HG02678 (cell line): ENCODE measurements at regions not wholly inside any gene's neighbourhood (a gene's known extent, or its start where the extent isn't known, plus 50 kb on each side); places are given as distances from the start of the nearest gene placed in this dataset.

Experiments
- ATAC-seq: cut with Tn5 transposase; IDR thresholded peaks from one replicate; pipeline ENCODE4 v1.9.1; 2021; ENCODE audit warnings: mild to moderate bottlenecking, moderate library complexity; ENCODE audit not compliant: unreplicated experiment

DNA sequence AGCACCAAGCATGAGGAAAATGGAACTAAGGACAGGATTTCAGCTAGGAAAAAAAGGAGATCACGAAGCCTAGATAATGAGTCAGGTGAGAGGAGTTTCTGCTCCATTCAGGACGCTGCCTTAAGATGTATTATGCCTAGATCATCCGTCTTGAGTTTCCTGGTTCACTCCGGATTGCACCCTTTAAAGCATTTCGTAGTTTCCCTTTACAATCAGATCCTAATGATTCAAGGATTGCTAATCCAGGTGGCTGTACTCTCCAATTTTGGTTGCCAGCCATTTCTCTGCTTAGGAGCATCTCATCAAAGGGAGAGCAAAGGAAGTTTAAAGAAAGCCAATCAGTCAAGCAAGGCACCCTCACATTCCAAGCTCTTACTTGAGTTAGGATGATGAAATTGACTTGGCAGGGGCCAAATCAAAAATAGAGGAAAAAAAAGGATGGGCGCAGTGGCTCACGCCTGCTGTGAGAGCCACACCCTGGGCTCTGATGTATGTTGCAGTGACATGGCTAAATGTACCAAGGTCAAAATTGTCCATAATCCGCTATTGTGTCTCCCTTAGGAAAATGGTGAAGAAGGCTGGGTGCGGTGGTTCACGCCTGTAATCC is 156.9 kb upstream of the SOD1 start:
- ATAC-seq, result no peak

DNA sequence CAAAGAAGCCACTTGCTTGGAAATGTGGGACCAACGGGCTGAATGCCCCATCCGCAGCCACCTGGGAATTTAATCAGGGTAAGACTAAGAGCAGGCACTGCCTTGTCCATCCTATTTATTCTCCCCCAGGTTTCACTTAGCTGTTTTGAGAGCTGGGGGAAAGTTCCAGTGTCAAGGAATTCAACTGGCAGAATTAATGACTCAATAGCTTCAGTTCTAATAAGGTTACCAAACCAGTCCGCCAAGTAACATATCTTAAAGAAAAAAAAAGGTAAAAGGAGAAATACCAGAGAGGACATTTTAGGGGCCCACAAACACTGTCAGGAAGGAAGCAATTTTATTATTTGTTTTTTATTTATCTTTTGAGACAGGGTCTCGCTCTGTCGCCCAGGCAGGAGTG is 157.6 kb upstream of the SOD1 start:
- ATAC-seq, result no peak

DNA sequence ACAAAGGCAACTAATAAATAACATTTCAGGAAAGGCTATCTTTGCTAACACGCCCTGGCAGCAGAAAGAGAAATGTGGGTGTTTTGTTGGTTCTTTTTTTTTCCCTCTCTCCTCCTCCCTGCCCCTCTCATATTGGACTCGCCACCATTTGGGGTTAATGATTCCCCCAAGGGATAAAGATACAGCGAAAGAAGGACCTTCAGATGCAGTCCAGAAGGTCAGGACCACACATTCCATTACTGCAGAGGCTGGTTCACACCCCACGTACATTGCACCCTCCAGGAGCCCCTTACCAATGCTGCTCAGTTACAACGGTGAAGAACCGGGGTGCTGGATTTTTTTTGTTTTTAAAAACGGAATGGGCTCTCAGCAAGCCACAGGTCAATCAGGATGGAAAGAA is 156.9 kb upstream of the TIAM1 start:
- ATAC-seq, result no peak

DNA sequence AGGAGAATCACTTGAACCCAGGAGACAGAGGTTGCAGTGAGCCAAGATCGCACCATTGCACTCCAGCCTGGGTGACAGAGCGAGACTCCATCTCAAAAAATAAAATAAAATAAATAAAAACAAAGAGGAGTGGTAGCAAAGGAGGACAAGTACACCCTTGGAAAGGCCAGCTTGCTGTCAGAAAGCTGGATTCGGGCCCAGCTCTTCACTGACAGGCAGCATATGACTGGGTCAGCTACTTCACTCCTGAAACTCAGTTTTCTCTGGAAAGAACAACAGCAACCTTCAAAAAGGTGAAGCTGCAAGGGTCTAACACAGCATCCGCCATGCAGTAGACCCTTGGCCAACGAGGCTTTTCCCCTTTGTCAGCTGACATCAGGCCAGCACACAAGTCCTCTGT is 156.0 kb upstream of the TIAM1 start:
- ATAC-seq, result no peak

DNA sequence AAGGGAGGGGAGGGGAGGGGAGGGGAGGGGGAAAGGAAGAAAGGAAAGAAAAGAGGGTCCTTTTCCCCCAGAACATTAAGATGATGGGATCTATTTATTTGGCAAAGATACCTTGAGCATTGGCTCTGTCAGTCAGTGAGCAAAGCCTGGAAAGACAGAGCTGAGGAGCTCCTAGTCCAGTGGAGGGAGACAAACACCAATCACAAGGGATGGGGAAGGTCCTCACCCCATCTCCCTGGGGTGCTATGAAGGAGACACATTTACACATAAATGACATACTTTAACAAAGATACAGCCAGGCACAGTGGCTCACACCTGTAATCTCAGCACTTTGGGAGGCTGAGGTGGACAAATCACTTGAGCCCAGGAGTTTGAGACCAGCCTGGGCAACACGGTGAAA is 154.9 kb upstream of the TIAM1 start:
- no peak for ATAC-seq

DNA sequence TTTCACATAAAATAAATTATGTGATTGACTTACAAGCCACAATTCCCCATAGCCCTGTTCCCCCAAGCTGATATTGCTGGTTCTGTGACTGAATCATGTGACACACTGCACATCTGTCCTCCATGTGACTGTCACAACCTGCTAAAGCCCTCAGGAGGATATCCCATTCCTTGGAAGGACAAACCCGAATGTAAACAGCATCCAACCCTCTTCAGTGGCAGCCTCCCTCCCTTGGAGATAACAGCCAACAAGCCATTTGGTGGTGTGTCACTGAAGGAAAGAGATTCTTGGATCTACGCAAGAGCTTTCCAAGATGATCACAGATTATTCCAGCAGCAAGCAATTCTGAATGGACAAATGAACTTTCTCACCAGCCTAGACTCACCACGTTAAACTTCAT is 153.9 kb upstream of the TIAM1 start:
- ATAC-seq, result no peak

DNA sequence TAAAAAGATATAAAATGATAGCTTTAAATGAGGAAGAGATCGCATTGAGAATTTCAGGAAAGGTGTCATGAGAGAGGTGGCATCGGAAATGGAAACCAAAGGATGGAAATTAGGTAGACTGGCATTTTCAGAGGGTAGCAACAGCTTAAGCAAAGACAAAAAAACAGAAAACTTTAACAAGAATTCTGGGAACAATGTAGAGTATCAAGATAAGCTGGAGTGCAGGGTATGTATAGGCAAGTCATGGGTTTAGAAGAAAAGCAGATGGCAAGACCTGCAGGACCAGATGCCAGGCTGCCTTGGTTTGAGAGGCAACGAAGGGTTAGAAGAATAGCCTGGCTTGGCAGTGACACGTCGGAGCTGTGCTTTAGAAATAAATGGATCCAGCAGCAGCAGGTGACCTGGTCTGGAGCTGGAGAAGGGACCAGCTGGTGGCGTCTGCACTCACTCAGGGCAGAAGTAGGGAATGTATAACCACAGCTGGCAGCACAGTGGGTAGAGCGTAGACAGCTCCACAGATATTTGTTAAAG is 149.4 kb upstream of the TIAM1 start:
- no peak for ATAC-seq

DNA sequence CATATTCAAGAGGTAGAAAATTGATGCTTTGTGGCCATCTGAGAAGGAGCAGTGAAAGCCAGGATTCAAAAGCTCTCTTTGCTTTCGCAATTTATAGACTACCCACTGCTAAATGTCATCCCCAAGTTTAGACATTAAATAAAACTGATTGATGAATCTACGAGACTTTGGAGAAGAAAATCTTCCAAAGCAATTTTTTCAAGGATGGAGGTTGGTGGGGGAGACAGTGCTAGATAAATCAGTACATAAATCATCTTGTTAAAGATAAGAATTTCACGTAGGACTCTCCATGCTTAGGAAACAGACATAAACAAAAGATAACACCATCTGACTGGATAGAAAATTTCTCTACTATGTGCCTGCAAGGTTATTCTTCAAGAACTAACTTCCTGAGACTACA is 147.6 kb upstream of the TIAM1 start:
- ATAC-seq, result no peak

DNA sequence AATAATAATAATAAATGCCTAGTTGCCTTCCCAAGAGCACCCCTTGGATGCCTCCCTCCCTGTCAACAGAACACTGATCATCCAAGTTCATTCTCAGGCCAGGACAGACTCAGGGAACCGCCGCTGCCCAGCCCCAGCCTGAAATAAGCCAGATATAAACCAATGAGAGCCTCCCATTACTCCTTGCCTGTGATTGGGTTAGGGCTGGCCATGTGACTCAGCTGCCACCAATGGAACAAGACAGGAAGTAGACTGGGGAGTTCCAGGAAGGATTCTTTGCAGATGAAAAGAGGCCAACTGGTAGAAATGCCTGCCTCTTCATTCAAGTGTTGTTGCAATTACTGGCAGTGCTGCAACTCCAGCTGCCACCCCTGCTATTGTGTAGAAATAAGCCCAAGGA is 146.4 kb upstream of the TIAM1 start:
- ATAC-seq, result no peak

DNA sequence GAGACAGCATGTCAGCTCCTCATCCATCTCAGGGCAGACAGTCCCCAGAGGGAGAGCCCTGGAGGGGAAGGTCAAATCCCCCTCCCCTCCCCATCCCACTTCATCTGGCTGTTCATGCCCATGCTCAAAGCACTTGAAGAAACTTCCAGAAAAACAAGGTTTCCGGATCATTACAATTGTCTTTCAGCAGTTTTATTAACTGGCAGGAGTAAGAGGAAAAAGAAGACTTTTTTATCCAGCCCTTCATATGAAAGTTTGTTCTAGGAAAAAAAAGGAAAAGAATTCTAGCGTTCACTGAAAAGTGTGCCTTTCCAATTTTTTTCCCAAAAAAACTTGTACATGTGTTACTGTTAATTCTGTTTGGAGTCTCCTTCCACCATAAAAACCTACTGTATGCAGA is 145.7 kb upstream of the TIAM1 start:
- ATAC-seq, result no peak

DNA sequence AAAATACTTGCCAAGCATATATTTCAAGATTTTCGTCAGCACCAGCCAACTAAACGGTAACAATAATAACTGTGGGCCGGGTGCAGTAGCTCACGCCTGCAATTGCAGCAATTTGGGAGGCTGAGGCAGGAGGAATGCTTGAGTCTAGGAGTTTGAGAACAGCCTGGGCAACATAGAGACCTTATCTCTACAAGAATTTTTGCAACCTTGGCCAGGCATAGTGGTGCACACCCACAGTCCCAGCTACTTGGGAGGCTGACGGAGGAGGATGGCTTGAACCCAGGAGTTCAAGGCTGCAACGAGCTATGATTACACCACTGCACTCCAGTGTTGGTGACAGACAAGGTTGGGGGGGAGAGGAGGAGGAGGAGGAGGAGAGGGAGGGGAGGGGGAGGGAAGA is 145.0 kb upstream of the TIAM1 start:
- no peak for ATAC-seq

DNA sequence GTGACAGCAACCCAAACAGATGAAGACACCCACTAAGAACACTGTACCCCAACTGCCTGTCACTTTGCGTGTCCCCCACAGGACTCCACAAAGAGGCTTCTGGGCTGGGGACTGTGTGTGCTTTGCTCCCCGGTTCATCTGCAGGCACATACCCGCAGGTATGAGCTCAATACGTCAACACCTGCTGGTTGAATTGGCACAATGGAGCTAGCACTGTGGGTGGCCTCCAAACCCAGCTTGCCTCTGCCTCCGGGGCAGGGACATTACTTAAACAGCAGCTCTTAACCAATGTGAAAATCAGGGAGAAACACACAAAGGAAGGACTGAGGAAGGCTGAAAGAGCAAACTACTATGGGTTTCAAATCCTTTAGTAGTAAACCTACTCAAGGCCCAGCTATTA is 140.2 kb upstream of the TIAM1 start:
- ATAC-seq, result no peak

DNA sequence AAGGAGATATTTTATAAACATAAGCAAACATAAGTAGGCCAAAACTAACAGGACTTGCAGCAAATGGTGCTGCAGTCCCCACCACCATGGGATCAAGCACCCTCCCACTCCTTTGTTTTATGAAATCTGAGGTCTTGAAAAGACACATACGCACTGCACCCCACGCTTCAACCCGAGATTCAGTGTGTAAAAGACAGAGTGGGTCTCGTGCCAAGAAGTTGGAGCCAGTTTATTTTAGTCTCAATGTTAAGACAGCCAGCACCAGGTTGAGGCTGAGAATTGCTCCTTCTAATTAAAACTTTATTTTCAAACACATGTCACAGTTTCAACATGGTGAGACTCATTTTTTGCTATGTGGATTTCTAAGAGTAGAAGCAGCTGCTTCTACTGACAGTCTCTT is 139.1 kb upstream of the TIAM1 start:
- no peak for ATAC-seq

DNA sequence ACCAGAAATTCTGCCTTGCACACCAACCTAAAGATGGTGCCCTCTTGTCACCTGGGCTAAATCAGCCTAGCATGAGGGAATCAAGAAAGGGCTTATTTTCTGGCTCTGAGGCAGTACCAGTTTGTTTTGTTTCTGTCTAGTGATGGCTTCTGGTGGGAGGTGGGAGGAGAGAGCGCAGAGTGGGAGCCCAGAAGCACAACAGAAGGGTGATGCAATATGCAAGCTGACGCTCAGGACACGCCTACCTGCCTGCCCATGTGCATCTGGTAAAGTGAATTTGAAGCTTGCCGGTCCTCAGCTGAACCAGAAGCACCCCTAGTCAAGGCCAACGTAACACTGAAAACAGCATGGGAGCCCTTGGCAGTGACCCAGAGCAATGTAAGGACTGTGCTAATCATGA is 138.4 kb upstream of the TIAM1 start:
- no peak for ATAC-seq

DNA sequence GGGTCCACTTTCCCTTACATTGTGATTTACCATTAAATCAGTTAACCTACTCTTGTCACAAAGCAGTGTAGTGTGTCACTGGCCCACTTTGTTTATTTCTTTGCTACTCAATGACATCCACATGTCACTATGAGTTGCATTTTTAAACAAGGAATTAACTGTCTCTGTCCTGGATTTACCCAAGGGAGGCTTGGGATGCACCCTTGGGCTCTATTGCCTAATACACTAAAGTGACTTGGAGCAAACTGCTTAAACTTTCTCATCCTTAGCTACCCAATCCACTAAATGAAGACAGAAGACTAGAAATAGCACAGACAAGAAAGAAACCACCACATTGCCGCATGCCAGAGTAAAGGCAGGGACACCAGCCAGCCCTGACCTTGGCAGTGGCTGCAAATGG is 136.2 kb upstream of the TIAM1 start:
- ATAC-seq, result no peak

DNA sequence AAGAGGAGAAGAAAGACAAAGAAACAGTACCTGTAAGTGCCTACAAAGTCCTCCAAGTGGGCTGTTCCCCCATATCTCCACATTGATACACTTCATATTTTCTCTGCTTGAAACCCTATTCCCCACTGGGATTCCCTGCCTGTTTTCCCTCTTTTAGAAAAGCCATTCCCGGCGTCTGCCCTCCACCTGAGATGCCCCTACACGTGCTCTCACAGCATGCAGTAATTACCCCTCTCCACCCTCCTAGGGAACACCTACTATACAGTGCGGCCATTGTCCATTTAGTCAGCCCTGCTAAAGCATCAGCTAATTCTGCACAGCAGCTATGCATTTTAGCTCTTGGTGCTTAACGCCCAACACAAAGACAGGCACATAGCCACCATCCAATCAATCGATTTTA is 135.7 kb upstream of the TIAM1 start:
- ATAC-seq, result no peak

DNA sequence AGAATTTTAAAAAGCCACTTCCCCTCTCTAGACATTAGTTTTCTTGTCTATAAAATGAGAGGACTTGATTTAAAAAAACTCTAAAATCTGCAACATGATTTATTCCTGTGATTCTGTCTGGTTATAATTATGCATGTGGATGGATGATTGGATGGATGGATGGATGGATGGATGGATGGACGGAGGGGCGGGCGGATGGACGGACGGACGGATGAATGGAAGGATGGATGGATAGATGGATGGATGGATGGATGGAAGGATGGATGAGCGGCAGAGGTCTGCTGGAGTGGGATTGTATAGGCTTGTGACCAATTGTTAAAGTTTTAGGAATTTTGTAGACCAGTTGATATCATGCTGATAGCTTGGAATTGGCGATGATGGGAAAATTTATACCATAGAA is 135.2 kb upstream of the TIAM1 start:
- no peak for ATAC-seq

DNA sequence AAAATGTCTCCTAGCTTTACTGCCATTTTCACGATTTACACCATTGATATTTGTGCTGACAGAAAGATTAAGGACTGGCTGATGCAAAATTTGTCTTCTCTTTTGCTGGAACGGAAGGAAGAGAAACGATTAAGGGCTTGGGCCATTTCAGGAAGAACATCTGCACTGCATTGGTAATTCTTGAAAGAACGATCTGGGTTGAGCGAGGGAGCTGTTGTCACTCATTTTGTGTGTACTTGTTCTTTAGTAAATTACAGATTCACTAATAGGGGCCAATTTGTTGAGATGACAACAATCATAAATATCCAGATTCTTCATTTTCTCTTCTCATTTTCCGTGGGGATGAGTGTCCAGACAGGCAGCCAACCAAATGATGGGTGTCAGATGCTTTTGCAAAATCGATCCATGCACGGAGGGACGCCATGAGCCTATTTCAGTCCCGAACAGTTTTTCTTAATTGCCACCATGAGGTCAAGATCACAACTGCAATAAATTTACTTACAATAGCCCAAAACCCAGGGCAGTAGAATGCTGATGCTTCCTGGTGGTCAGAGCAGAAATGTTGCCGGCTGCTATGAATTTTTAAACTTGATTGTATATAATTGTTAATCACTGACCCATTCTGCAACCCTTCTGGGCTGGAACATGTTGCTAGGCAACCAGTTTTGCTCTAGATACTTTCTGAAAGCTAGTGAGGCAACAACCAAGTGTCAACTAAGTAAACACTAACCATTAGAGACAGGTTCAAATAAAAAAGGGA is 132.4 kb upstream of the TIAM1 start:
- ATAC-seq, result no peak

DNA sequence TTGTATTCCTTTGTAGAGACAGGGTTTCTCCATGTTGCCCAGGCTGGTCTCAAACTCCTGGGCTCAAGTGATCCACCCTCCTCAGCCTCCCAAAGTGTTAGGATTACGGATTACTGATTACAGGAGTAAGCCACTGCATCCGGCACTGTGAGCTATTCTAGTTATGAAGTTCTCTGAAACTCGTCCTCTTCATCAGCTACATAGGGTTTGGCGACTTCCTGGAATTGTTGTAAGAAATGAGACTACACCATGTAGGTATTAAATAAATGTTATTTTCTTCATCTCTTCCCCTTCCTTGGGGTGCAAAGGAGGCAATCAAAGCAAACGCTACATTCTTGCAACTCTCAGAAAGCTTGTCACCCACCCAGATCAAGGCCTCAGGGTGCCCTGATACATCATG is 131.2 kb upstream of the TIAM1 start:
- no peak for ATAC-seq

DNA sequence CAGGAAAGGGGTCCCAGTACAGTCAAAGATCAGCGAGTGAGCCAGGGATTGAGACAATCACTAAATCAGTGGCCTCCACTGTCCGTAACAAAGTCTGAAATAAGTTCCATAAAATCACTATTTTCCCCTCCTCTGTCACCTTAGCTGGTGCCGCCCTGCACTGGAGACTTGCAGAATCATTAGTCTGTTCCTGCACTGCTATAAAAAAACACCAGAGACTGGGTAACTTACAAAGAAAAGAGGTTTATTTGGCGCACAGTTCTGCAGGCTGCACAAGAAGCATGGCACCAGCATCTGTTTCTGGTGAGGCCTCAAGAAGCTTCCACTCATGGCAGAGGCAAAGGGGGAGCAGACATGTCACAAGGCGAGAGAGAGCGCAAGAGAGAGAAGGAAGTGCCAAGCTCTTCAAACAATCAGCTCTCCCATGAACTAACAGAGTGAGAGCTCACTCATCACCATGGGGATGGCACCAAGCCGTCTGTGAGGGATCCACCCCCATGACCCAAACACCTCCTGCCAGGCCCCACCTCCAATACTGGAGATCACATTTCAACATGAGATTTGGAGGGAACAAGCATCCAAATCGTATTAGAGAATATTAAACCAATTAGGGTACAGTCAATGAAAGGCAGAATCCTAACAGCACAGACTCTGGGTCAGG is 129.8 kb upstream of the TIAM1 start:
- no peak for ATAC-seq

DNA sequence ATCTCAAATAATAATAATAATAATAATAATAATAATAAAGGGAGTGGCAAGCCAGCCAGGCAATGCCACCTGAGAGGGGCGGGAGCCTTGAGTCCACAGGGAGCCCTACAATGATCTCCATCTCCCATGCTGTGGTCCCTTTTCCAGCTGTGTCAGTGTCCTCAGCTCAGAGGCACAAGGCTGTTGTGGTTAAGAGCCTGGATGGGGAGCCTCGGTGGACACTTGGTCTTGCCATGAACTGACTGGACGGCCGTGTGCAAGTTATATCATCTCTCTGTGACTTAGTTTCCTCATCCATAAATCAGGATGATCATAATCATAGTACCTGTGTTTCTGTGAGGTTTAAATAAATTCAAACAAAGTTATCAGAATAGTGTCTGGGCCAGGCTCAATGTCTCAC is 127.8 kb upstream of the TIAM1 start:
- no peak for ATAC-seq
